ENCODE measurements at regions not wholly inside any gene's neighbourhood (a gene's known extent, or its start where the extent isn't known, plus 50 kb on each side); places are given as distances from the start of the nearest gene placed in this dataset.
"Not testable (repeated sequence)": the region's sequence is repeated elsewhere in the genome, so short reads cannot be mapped to it uniquely, and the experiment has no call there.

DNA sequence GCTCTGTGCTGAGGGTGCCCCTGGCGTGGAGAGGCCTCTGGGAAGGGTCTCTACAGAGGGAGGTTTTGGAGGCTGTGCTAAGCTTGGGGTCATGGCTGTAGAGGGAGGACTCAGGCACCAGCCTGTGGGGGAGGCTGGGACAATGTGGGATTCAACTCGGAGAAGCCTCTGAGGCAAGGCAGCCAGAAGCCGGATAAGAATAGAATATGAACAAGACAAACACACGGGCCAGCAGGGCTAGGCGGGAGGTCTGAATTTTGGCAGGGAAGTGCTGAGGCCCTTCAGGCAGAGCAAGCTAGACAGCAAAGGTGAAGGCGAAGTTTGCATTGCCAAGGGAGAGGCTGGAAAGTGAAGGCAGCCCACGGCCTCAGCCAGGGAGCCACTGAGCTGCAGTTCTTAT lies 612.1 kb upstream of the NR2F2 start:
- DNase-seq (ENCODE audit: low read depth in 2 of 2): no peak

DNA sequence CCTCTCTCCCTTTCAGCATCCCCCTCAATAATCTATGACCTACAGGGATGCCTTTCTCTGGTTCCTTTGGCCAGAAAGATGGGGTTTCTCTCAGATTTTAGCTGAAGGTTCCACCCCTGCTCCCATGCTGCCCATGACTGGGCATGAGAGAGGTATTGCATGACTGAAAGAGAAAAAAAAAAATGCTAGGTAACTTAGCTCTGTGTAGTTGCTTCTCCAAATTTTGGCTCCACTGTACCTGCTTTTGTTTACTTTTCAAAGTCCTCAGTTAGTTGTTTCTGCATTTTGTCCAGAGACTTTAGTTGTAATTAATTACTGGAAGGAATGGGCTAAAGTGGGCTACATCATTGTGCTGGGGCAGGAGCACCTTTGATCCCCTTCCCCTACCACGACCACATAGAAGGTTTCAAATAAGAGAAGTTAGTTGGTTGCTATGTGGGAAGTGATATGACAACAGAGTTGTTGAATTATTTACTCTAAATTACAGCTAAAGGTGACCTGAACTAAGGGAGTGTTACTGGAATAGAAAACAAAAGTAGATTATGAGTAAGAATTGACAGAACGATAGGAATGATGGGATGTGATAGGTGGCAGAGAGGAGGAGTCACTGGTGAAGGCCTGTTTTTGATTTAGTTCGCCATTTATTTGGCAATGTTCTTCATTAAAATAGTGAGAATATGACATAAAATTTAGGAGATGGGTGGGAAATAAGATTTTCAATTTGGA lies 605.4 kb upstream of the NR2F2 start:
- DNase-seq (ENCODE audit: low read depth in 2 of 2): no peak

- no peak for DNase-seq (ENCODE audit: low read depth in 2 of 2)
These were observed 603.6 kb upstream of the NR2F2 start for GRCh38 chr15:95726891-95727290.

- DNase-seq (ENCODE audit: low read depth in 2 of 2): peak; percentile 27 to 64
These were observed 596.6 kb upstream of the NR2F2 start for GRCh38 chr15:95733931-95734330.

GRCh38 chr15:95734422-95735316 lies 595.8 kb upstream of the NR2F2 start:
- DNase-seq (ENCODE audit: low read depth in 2 of 2): peak; percentile 52 to 93

GRCh38 chr15:95737060-95737459 lies 593.4 kb upstream of the NR2F2 start:
- DNase-seq (ENCODE audit: low read depth in 2 of 2): no peak

GRCh38 chr15:95739131-95739530 lies 591.4 kb upstream of the NR2F2 start:
- DNase-seq (ENCODE audit: low read depth in 2 of 2): no peak

DNA sequence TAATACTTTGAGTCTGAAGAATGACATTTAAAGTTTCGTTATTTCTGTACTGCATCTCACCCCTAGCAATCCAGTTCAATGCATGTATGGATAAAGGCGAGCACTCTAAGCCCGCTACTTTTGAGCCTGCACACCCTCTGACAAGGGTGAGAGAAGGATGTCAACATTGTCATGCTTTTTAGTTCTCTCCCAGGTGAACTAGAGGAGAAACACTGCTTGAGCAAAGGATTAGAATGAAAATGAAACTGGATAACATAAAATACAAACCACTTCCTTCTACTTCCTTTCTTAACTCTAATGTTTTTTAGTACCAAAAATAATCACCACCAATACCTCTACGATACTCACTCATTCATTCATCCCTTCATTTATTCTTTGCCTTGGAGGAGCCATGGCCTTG lies 588.7 kb upstream of the NR2F2 start:
- no peak for DNase-seq (ENCODE audit: low read depth in 2 of 2)

GRCh38 chr15:95742256-95742655 lies 588.2 kb upstream of the NR2F2 start:
- no peak for DNase-seq (ENCODE audit: low read depth in 2 of 2)

- DNase-seq (ENCODE audit: low read depth in 2 of 2): peak in 1 of 2 donors; percentile 75
These were observed 587.7 kb upstream of the NR2F2 start for GRCh38 chr15:95742836-95743235.

GRCh38 chr15:95757171-95757570 lies 573.3 kb upstream of the NR2F2 start:
- no peak for DNase-seq (ENCODE audit: low read depth in 2 of 2)

DNA sequence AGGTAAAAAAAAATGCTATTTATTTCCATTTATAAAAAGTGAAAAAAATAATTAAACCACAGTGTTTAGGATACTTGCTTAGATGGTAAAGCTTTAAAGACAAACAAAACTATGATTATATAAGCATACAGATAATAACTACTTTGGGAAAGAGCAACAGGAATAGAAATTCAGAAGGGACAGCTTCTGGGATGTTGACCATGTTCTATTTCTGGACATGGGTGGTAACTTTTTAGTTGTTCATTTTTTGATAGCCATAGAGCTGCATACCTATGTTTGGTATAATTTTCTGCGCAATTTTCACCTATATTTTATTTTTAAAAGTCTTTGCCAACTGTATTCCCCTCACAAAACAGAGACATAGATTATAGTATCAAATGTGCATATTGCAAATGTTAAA lies 572.0 kb upstream of the NR2F2 start:
- no peak for DNase-seq (ENCODE audit: low read depth in 2 of 2)

DNA sequence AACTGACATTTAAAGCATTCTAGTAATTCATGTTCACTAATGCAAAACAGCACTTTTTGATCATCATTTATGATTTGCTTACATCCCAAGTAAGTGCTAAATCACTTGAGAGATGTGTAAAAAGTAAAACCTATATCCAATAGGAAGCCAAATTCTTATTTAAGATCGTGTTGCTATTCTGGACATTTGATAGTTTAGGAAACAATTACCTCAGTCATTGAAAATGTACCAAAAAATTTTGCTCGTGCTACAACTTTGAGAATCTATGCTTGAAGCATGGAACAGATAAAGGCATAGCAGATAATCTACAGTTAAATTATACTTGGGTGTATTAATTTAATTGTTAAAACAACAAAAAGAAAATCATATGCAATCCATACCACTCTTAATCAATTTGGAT lies 571.6 kb upstream of the NR2F2 start:
- no peak for DNase-seq (ENCODE audit: low read depth in 2 of 2)

- DNase-seq (ENCODE audit: low read depth in 2 of 2): peak in 1 of 2 donors; percentile 23
These were observed 570.0 kb upstream of the NR2F2 start for GRCh38 chr15:95760508-95760907.

- DNase-seq (ENCODE audit: low read depth in 2 of 2): no peak
These were observed 568.9 kb upstream of the NR2F2 start for GRCh38 chr15:95761501-95762165.

GRCh38 chr15:95763426-95763825 lies 567.1 kb upstream of the NR2F2 start:
- peak; percentile 64 to 92 for DNase-seq (ENCODE audit: low read depth in 2 of 2)

DNA sequence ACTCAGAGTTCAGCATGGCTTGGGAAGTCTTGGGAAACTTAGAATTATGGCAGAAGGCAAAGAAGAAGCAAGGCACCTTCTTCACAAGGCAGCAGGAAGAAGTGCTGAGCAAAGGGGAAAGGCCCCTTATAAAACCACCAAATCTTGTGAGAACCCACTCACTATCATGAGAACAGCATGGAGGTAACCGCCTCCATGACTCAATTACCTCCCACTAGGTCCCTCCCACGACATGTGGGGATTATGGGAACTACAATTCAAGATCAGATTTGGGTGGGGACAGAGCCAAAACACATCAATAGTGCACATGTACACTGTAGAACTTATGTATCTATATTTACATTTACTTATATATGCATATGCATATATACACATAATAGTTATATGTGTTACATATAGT lies 565.3 kb upstream of the NR2F2 start:
- no peak for DNase-seq (ENCODE audit: low read depth in 2 of 2)

DNA sequence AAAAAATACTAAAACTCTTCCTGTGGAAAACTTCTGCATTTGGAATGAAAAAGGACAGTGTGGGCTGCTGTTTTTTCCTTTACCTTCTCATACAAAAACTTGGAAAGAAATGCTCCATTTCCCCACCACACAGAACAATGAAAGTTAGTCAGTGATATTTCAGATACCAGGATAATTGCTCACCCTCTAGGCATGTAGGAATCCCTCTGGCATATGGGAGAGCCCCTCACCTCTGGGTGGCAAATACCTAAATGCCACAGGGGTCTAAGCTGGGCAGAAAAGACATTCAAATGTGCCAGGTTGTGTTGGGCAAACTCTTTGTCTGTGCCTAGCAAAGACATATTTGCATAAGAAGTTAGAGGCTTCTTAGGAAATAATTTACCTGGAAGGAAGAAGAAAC lies 560.3 kb upstream of the NR2F2 start:
- DNase-seq (ENCODE audit: low read depth in 2 of 2): peak; percentile 67 to 87

- no peak for DNase-seq (ENCODE audit: low read depth in 2 of 2)
These were observed 557.5 kb upstream of the NR2F2 start for GRCh38 chr15:95772982-95773381.

DNA sequence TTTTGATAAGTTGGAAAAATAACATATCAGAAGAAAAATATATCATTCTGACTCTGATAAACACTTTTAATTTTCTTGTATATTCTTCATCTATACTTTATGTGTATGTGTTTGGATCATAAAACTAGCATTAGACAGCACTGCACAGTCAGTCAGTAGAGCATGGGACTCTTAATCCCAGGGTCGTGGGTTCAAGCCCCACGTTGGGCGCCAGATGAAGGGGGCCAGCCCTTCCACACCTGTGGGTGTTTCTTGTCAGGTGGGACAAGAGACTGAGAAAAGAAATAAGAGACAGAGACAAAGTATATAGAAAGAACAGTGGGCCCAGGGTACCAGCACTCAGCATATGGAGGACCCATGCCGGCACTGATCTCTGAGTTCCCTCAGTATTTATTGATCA lies 546.0 kb upstream of the NR2F2 start:
- DNase-seq (ENCODE audit: low read depth in 2 of 2): no peak

GRCh38 chr15:95785276-95785675 lies 545.2 kb upstream of the NR2F2 start:
- not testable (repeated sequence) for DNase-seq (ENCODE audit: low read depth in 2 of 2)

DNA sequence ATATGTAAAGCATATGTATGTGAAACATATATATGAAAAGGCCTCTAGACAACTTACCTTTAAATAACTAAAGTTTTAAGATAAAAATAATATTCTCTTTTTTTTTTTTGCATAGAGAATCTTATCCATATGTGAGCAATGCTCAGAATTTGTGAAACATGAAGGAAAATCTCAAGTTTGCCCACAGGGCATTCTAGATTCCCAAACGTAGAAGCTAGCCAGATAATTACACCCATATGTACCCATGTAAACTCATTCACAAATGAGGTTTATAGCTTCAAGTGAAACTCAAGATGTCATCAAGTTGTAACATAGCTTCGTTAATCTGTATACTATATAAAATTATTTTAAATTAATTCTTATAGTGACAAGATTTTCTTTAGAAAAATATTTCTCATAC lies 537.3 kb upstream of the NR2F2 start:
- DNase-seq (ENCODE audit: low read depth in 2 of 2): no peak

Measured in dermis microvascular lymphatic vessel endothelial cell (primary cell).